HFFc6 (cell line): ENCODE measurements at regions not wholly inside any gene's neighbourhood (a gene's known extent, or its start where the extent isn't known, plus 50 kb on each side); places are given as distances from the start of the nearest gene placed in this dataset.
A peak's percentile ranks its signal among the peaks of the same experiment; 100 is the strongest.

ENCODE experiments used
- DNase-seq: peaks from one replicate; pipeline ENCODE4 v3.0.0-alpha.2; 2018
- H3K27ac Mint-ChIP-seq: 2 replicates; pipeline ENCODE4 v1.8.0; 2020; ENCODE audit warnings: mild to moderate bottlenecking, mixed read lengths
- H3K27me3 Mint-ChIP-seq: 2 replicates; pipeline ENCODE4 v1.8.0; 2021; ENCODE audit warnings: mild to moderate bottlenecking, moderate library complexity, mixed read lengths; ENCODE audit not compliant: insufficient read depth
- H3K36me3 Mint-ChIP-seq: 2 replicates; pipeline ENCODE4 v1.8.0; 2021; ENCODE audit warnings: low read depth, mixed read lengths
- H3K4me1 Mint-ChIP-seq: 2 replicates; pipeline ENCODE4 v1.8.0; 2020; ENCODE audit warnings: low read depth, mixed read lengths
- H3K4me3 Mint-ChIP-seq: 2 replicates; pipeline ENCODE4 v1.8.0; 2020; ENCODE audit warnings: mild to moderate bottlenecking, moderate library complexity, mixed read lengths
- H3K9me3 Mint-ChIP-seq: 2 replicates; pipeline ENCODE4 v1.8.0; 2020; ENCODE audit warnings: mild to moderate bottlenecking, mixed read lengths
- TF ChIP-seq, protein P1 (sequence below): fragments of 200-600 bp; sonication (generic); IDR thresholded peaks from 2 replicates; pipeline ENCODE4 v1.5.0; 2021; ENCODE audit warnings: antibody characterized with exemption, mild to moderate bottlenecking

DNA sequence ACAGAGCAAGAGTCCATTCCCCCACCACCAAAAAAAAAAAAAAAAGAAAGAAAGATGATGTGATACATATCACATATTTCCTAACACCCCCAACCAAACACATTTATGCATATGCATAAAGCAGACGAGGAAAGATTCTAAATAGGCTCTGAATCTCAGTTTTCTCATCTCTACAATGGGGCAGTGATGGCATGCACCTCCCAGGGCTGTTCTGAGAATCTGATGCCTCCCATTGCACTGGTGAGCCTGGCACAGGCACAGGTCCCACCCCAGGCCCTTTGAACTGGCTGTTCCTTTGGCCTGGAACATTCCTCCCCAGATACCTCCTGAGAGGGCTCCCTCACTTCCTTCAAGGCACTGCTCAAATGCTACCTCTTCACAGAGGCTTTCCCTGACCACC, 116.5 kb downstream of the C9orf50 start:
- no peak overlapping the region for H3K27ac Mint-ChIP-seq
- H3K27me3 Mint-ChIP-seq, result peaks cover 4% of the 10 kb centered on the region; the same call in 1 of the 2 replicates
- no peak overlapping the region for H3K4me3 Mint-ChIP-seq
- H3K36me3 Mint-ChIP-seq, result peaks cover 34% of the 10 kb centered on the region
- TF ChIP-seq, protein P1, sequence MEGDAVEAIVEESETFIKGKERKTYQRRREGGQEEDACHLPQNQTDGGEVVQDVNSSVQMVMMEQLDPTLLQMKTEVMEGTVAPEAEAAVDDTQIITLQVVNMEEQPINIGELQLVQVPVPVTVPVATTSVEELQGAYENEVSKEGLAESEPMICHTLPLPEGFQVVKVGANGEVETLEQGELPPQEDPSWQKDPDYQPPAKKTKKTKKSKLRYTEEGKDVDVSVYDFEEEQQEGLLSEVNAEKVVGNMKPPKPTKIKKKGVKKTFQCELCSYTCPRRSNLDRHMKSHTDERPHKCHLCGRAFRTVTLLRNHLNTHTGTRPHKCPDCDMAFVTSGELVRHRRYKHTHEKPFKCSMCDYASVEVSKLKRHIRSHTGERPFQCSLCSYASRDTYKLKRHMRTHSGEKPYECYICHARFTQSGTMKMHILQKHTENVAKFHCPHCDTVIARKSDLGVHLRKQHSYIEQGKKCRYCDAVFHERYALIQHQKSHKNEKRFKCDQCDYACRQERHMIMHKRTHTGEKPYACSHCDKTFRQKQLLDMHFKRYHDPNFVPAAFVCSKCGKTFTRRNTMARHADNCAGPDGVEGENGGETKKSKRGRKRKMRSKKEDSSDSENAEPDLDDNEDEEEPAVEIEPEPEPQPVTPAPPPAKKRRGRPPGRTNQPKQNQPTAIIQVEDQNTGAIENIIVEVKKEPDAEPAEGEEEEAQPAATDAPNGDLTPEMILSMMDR, result no peak
- peaks cover 62% of the 10 kb centered on the region for H3K4me1 Mint-ChIP-seq
- peaks cover 3% of the 10 kb centered on the region for H3K9me3 Mint-ChIP-seq
- no peak for DNase-seq

DNA sequence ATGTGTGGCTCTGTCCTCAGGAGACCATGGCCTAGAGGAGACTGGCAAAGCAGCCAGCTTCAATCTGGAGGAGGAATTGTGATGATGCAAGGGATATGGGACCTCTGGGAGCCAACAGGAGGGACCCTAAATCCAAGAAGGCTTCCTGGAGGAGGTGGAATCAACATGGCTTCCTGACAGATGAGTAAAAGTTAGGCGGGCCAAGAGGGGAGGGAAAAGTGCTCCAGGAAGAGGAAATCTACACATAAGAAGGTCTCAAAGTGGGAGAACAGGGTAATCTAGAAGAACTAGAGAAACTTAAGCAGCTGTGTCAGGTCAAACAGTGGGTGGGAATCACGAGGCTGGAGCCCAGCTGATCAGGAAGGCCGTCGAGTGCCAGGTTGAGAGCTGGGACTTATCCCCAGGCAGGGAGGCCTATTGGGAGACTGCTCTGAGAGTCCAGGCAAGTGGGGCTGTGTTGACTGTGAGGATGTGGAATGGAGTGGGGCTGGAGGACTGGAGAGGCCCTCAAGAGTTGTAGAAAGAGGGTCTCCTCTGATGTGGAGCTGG, 119.1 kb downstream of the C9orf50 start:
- H3K4me1 Mint-ChIP-seq, result peaks cover 70% of the 10 kb centered on the region
- H3K4me3 Mint-ChIP-seq, result no peak overlapping the region
- H3K36me3 Mint-ChIP-seq, result peaks cover 31% of the 10 kb centered on the region
- peak overlapping the region; percentile 56; the same call in 1 of the 2 replicates for H3K27ac Mint-ChIP-seq
- no peaks in the 10 kb centered on the region for H3K9me3 Mint-ChIP-seq
- H3K27me3 Mint-ChIP-seq, result peaks cover under 1% of the 10 kb centered on the region
- TF ChIP-seq, protein P1, result no peak
- DNase-seq, result no peak

- peaks cover 30% of the 10 kb centered on the region for H3K36me3 Mint-ChIP-seq
- H3K4me1 Mint-ChIP-seq, result peaks cover 75% of the 10 kb centered on the region
- peak overlapping the region; percentile 74 for H3K27ac Mint-ChIP-seq
- H3K9me3 Mint-ChIP-seq, result no peaks in the 10 kb centered on the region
- TF ChIP-seq, protein P1, result no peak
- peaks cover 2% of the 10 kb centered on the region for H3K27me3 Mint-ChIP-seq
- DNase-seq, result no peak
- no peak overlapping the region for H3K4me3 Mint-ChIP-seq
Observed at GRCh38 chr9:129500863-129501770, 119.8 kb downstream of the C9orf50 start.

- peaks cover 2% of the 10 kb centered on the region for H3K27me3 Mint-ChIP-seq
- TF ChIP-seq, protein P1, result no peak
- H3K36me3 Mint-ChIP-seq, result peaks cover 27% of the 10 kb centered on the region
- peaks cover 83% of the 10 kb centered on the region for H3K4me1 Mint-ChIP-seq
- H3K9me3 Mint-ChIP-seq, result no peaks in the 10 kb centered on the region
- no peak for DNase-seq
- peak overlapping the region; percentile 74 for H3K27ac Mint-ChIP-seq
- no peak overlapping the region for H3K4me3 Mint-ChIP-seq
Observed at GRCh38 chr9:129500161-129500862, 120.6 kb downstream of the C9orf50 start.

DNA sequence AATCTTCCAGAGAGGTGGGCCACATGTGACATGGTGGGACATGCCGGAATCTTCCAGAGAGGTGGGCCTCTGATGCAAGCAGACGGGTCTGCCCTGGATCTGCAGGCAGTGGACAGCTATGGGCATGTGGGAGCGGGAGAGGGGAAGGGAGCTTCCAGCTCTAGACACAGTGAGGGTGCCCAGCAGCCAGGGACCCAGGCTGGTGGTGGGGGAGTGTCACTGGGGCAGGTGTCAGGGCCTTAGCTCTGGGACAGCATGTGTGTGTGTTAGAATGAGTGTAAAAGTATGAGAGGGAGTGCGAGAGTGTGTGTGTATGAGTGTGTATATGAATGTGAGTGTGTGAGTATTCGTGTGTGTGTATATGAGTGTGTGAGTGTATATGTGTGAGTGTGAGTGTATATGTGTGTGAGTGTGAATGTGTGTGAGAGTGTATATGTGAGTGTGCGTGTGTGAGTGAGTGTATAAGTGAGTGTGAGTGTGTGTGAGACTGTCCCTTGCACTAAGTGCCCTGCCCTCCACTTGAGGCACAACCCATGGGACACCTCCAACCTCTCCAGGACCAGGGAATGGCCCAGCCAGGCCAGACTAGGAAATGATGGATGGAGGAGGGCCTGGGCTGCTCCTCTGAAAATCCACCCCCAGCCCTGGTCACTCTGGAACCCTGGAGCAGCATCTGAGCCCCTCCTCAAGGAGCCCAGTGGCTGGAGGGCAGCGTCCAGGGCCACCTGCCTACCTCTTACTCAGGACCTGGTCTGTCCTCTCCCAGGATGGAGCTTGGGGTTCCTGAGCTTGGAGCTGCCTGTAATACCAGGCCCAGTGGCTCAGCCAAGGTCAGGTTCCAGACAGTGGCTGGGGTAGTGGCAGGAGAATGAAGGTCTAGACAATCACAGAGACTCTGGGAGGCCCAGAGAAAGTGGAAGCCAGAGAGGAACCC, 122.2 kb downstream of the C9orf50 start:
- H3K4me3 Mint-ChIP-seq, result peak overlapping the region; percentile 91
- no peaks in the 10 kb centered on the region for H3K9me3 Mint-ChIP-seq
- peaks cover 21% of the 10 kb centered on the region for H3K36me3 Mint-ChIP-seq
- no peak for DNase-seq
- peaks cover 86% of the 10 kb centered on the region for H3K4me1 Mint-ChIP-seq
- H3K27me3 Mint-ChIP-seq, result peaks cover 2% of the 10 kb centered on the region
- TF ChIP-seq, protein P1, result no peak
- H3K27ac Mint-ChIP-seq, result peak overlapping the region; percentile 97
